ENCODE measurements at regions not wholly inside any gene's neighbourhood (a gene's known extent, or its start where the extent isn't known, plus 50 kb on each side); places are given as distances from the start of the nearest gene placed in this dataset.

DNA sequence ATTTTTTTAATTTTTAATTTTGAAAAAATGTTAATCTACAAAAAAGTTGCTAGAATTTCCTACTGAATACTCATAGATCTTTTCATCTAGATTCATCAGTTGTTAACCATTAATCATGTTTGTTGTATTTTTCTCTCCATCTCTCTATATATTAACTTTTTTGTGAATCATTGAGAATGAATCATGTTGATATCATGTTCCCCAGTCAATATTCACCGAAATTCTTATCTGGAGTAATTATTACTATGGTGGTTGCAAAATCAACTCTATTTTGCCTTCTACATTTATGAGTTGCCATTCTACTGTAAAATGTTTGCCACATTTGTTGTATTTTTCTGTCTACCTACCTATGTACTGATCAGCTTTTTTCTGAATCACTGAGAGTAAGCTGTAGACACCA, 154.0 kb downstream of the SPP2 start:
- TF ChIP-seq POLR2A (IDR thresholded peaks at IDR 0.05; ENCODE audit: low read depth, low read length): no peak
- TF ChIP-seq TAF1 (IDR thresholded peaks at IDR 0.05; ENCODE audit: borderline replicate concordance, low read depth, low read length): no peak
- no peak for TF ChIP-seq POLR2AphosphoS5 (IDR thresholded peaks at IDR 0.05; ENCODE audit: low read depth, low read length)
